SK-N-SH (cell line): ENCODE measurements at regions not wholly inside any gene's neighbourhood (a gene's known extent, or its start where the extent isn't known, plus 50 kb on each side); places are given as distances from the start of the nearest gene placed in this dataset.

Experiments used
- CTCF ChIA-PET: fragments of 300-600, 350-600 bp; formaldehyde crosslinking; extraction: SDS; loops from one replicate; lab custom pipeline; 2021; lab: Yijun Ruan, JAX
- POLR2A ChIA-PET: fragments of 350-600 bp; sonication (Branson Sonifier 250); formaldehyde crosslinking; extraction: SDS; loops from one replicate; lab custom pipeline; 2020; ENCODE audit warnings: antibody characterized with exemption, inconsistent platforms; lab: Yijun Ruan, JAX
- DNase-seq: peaks from one replicate; pipeline ENCODE4 v3.0.0; 2012
- H2AFZ ChIP-seq: fragments of 200-600 bp; sonication (generic); 2 replicates; pipeline ENCODE4 v1.8.1; 2016; ENCODE audit warnings: antibody characterized with exemption, mild to moderate bottlenecking, low read depth
- H3F3A ChIP-seq: fragments of 200-600 bp; sonication (generic); replicated peaks from 2 replicates; pipeline ENCODE3; 2016; ENCODE audit warnings: antibody characterized with exemption, mild to moderate bottlenecking; ENCODE audit not compliant: insufficient read depth
- H3K27ac ChIP-seq, 2 experiments: fragments of 200-500 bp in 1 of 2; fragments of 200-600 bp in 1 of 2; sonication (Bioruptor generic) in 1 of 2; sonication (generic), shearing (Covaris generic) in 1 of 2; 2 replicates each; pipeline versions ENCODE4 v1.5.1 to v1.6.1; 2014 to 2016; ENCODE audit warnings: low read depth in 2 of 2, inconsistent platforms in 1 of 2, low read length in 1 of 2, mild to moderate bottlenecking in 1 of 2, mixed read lengths in 1 of 2
- H3K27me3 ChIP-seq: fragments of 200-600 bp; sonication (generic), shearing (Covaris generic); 2 replicates; pipeline ENCODE4 v1.6.1; 2016; ENCODE audit warnings: mixed run types; ENCODE audit not compliant: insufficient read depth
- H3K36me3 ChIP-seq, 2 experiments: fragments of 200-500 bp in 1 of 2; fragments of 200-600 bp in 1 of 2; sonication (Bioruptor generic) in 1 of 2; sonication (generic) in 1 of 2; replicated peaks in 1 of 2; 2 replicates each; pipeline versions ENCODE3 to v1.5.1; 2014 to 2016; ENCODE audit warnings: low read length in 1 of 2, mild to moderate bottlenecking in 1 of 2; ENCODE audit not compliant: insufficient read depth in 2 of 2, control insufficient read depth in 1 of 2
- H3K4me1 ChIP-seq, 2 experiments: fragments of 200-500 bp in 1 of 2; fragments of 200-600 bp in 1 of 2; sonication (Bioruptor generic) in 1 of 2; sonication (generic), shearing (Covaris generic) in 1 of 2; 2 replicates each; pipeline versions ENCODE4 v1.5.1 to v1.6.1; 2014 to 2016; ENCODE audit warnings: low read depth in 1 of 2, low read length in 1 of 2, mixed run types in 1 of 2; ENCODE audit not compliant: insufficient read depth in 2 of 2, control insufficient read depth in 1 of 2
- H3K4me2 ChIP-seq: fragments of 200-600 bp; sonication (generic), shearing (Covaris generic); 2 replicates; pipeline ENCODE4 v1.6.1; 2017; ENCODE audit warnings: mixed run types
- H3K4me3 ChIP-seq, 2 experiments: fragments of 200-500 bp in 1 of 2; fragments of 200-600 bp in 1 of 2; sonication (Bioruptor generic) in 1 of 2; sonication (generic), shearing (Covaris generic) in 1 of 2; 2 replicates each; pipeline versions ENCODE4 v1.5.1 to v1.8.1; 2014 to 2016; ENCODE audit warnings: low read depth in 2 of 2, inconsistent platforms in 1 of 2, low read length in 1 of 2, mild to moderate bottlenecking in 1 of 2, mixed read lengths in 1 of 2, moderate library complexity in 1 of 2
- H3K79me2 ChIP-seq: fragments of 200-600 bp; sonication (generic); 2 replicates; pipeline ENCODE4 v1.8.1; 2017; ENCODE audit warnings: mild to moderate bottlenecking; ENCODE audit not compliant: insufficient read depth
- H3K9ac ChIP-seq: fragments of 200-600 bp; sonication (generic); 2 replicates; pipeline ENCODE4 v1.6.1; 2017; ENCODE audit warnings: mixed run types
- H3K9me2 ChIP-seq: fragments of 200-600 bp; sonication (generic); 2 replicates; pipeline ENCODE4 v1.6.1; 2017; ENCODE audit warnings: mixed run types
- H3K9me3 ChIP-seq: fragments of 200-600 bp; sonication (generic); 2 replicates; pipeline ENCODE4 v1.6.1; 2017; ENCODE audit warnings: mixed run types, mild to moderate bottlenecking, moderate library complexity
- H4K20me1 ChIP-seq: fragments of 200-600 bp; sonication (generic); 2 replicates; pipeline ENCODE4 v1.6.1; 2017; ENCODE audit warnings: mild to moderate bottlenecking, mixed run types; ENCODE audit not compliant: insufficient read depth
- CHD2 ChIP-seq: fragments of 150-350 bp; IDR thresholded peaks from 2 replicates; pipeline ENCODE4 v1.6.1; 2018; ENCODE audit warnings: low read length; ENCODE audit not compliant: partially characterized antibody
- EZH2phosphoT487 ChIP-seq: fragments of 200-600 bp; sonication (generic); IDR thresholded peaks from 2 replicates; pipeline ENCODE4 v1.6.1; 2017; ENCODE audit warnings: low read depth, mixed run types, mild to moderate bottlenecking, antibody characterized with exemption, moderate library complexity, borderline replicate concordance
- GABPA ChIP-seq: IDR thresholded peaks from 2 replicates; pipeline ENCODE4 v1.4.0; 2012; ENCODE audit warnings: low read depth, mild to moderate bottlenecking
- IRF3 ChIP-seq: fragments of 150-350 bp; IDR thresholded peaks from 2 replicates; pipeline ENCODE4 v1.6.1; 2016; ENCODE audit warnings: mild to moderate bottlenecking, low read depth, low read length
- JUND ChIP-seq: IDR thresholded peaks from 2 replicates; pipeline ENCODE4 v1.4.0; 2012
- MXI1 ChIP-seq: IDR thresholded peaks from 2 replicates; pipeline ENCODE4 v1.6.1; 2012; ENCODE audit warnings: mild to moderate bottlenecking, low read depth, low read length, improper control_type of control experiment
- NFIC ChIP-seq: IDR thresholded peaks from 2 replicates; pipeline ENCODE4 v1.4.0; 2012; ENCODE audit warnings: borderline replicate concordance
- REST ChIP-seq: IDR thresholded peaks from 2 replicates; pipeline ENCODE4 v1.6.1; 2012; ENCODE audit warnings: mild to moderate bottlenecking, low read depth, low read length, moderate library complexity
- RXRA ChIP-seq: IDR thresholded peaks from 2 replicates; pipeline ENCODE4 v1.4.0; 2012; ENCODE audit warnings: low read depth, mild to moderate bottlenecking, borderline replicate concordance
- SMC3 ChIP-seq: IDR thresholded peaks from 2 replicates; pipeline ENCODE4 v1.6.1; 2012; ENCODE audit warnings: low read depth, low read length, improper control_type of control experiment
- TAF1 ChIP-seq: IDR thresholded peaks from 2 replicates; pipeline ENCODE4 v1.6.1; 2012; ENCODE audit warnings: low read depth, mild to moderate bottlenecking, low read length, moderate library complexity, borderline replicate concordance
- TCF12 ChIP-seq: IDR thresholded peaks from 2 replicates; pipeline ENCODE4 v1.4.0; 2012
- TEAD4 ChIP-seq: IDR thresholded peaks from 2 replicates; pipeline ENCODE4 v1.4.0; 2012; ENCODE audit warnings: mild to moderate bottlenecking, borderline replicate concordance; ENCODE audit not compliant: insufficient read depth
- USF1 ChIP-seq: IDR thresholded peaks from 2 replicates; pipeline ENCODE4 v1.4.0; 2012; ENCODE audit warnings: low read depth, borderline replicate concordance
- YY1 ChIP-seq: IDR thresholded peaks from 2 replicates; pipeline ENCODE4 v1.4.0; 2012; ENCODE audit warnings: low read depth, mild to moderate bottlenecking
- WGBS: methylation state at CpG from one replicate; pipeline ENCODE4 v1.1.6; 2017; ENCODE audit warnings: low lambda C conversion rate; 5-methylcytosine and 5-hydroxymethylcytosine counted together
- TF ChIP-seq, protein P1 (sequence below): IDR thresholded peaks from 2 replicates; pipeline ENCODE4; 2012
- TF ChIP-seq, protein P2 (sequence below): fragments of 150-350 bp; IDR thresholded peaks from 2 replicates; pipeline ENCODE4 v1.6.1; 2017; ENCODE audit warnings: antibody characterized with exemption, low read length, low read depth, borderline replicate concordance

DNA sequence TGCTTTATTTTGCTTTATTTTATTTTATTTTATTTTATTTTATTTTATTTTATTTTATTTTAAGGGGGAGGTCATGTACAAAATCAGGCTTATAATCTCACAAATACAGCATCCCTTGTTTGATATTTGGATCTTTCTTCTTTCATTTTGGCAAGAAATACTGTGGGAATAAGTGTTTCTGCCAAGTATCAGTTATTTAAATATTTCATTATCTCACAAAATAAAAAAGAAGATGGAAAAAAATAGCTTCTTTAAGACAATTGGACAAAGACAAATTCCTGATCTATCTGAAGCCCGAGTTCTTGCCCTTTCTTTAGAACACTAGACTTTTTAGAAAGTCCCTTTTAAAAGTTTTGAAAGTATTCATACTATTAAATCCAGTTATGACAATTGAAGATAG is 560.5 kb upstream of the ZEB2 start:
- TF ChIP-seq TEAD4 = no peak
- no peak for TF ChIP-seq GABPA
- TF ChIP-seq USF1 = no peak
- TF ChIP-seq EZH2phosphoT487 = no peak
- no peak for TF ChIP-seq TAF1
- no peak for TF ChIP-seq MXI1
- no peak for TF ChIP-seq IRF3
- TF ChIP-seq JUND = no peak
- TF ChIP-seq, protein P1, sequence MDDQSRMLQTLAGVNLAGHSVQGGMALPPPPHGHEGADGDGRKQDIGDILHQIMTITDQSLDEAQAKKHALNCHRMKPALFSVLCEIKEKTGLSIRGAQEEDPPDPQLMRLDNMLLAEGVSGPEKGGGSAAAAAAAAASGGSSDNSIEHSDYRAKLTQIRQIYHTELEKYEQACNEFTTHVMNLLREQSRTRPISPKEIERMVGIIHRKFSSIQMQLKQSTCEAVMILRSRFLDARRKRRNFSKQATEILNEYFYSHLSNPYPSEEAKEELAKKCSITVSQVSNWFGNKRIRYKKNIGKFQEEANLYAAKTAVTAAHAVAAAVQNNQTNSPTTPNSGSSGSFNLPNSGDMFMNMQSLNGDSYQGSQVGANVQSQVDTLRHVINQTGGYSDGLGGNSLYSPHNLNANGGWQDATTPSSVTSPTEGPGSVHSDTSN = no peak
- TF ChIP-seq, protein P2, sequence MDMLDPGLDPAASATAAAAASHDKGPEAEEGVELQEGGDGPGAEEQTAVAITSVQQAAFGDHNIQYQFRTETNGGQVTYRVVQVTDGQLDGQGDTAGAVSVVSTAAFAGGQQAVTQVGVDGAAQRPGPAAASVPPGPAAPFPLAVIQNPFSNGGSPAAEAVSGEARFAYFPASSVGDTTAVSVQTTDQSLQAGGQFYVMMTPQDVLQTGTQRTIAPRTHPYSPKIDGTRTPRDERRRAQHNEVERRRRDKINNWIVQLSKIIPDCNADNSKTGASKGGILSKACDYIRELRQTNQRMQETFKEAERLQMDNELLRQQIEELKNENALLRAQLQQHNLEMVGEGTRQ = no peak
- no peak for TF ChIP-seq RXRA
- TF ChIP-seq CHD2 = no peak
- TF ChIP-seq NFIC = no peak
- no peak for TF ChIP-seq TCF12
- TF ChIP-seq SMC3 = no peak
- no peak for TF ChIP-seq YY1
- no peak for TF ChIP-seq REST
- H2AFZ ChIP-seq = no peak overlapping the region
- DNase-seq = no peak
- H4K20me1 ChIP-seq = no peaks in the 10 kb centered on the region
- no peak overlapping the region for H3K4me3 ChIP-seq
- H3K9me3 ChIP-seq = no peaks in the 10 kb centered on the region
- no peak overlapping the region for H3K4me2 ChIP-seq
- POLR2A ChIA-PET = no interaction called here
- no peak overlapping the region for H3K27ac ChIP-seq
- H3K36me3 ChIP-seq = no peaks in the 10 kb centered on the region
- no peak overlapping the region for H3K9ac ChIP-seq
- no peaks in the 10 kb centered on the region for H3K27me3 ChIP-seq
- 65% methylated on average over 1 of the region's 1 CpG for WGBS
- H3K4me1 ChIP-seq = peaks cover under 1 to 3% of the 10 kb centered on the region in 2 experiments; a peak in 3 of 4 replicates
- CTCF ChIA-PET = interaction anchor here (0.6 to 0.8 kb wide), 2 partner anchors 124 to 407 kb away, joined by 3 read pairs; no protein-coding TSS in a partner anchor
- no peaks in the 10 kb centered on the region for H3K79me2 ChIP-seq
- H3K9me2 ChIP-seq = no peaks in the 10 kb centered on the region
- H3F3A ChIP-seq = no peaks in the 10 kb centered on the region
